ENCODE measurements at regions not wholly inside any gene's neighbourhood (a gene's known extent, or its start where the extent isn't known, plus 50 kb on each side); places are given as distances from the start of the nearest gene placed in this dataset.

DNA sequence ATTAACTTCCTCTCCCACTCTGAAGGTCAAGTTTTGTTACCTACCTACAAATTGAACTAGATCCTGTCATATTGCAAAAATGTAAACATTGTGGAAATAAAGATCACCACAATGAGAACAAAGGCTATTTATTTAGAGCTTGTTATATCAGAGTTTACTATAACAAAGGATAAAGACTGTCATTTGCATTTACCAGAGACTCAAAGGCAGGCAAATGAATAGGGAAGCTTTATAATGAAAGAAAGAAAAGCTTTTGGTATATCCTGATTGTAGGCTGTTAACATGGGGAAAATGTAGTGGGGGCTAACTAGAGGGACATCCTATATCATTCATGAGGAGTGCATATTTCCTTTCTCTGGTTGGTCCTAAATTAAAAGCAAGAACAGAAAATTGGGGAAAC is 403.5 kb upstream of the TYRP1 start:
- CTCF ChIA-PET, result no interaction called here

DNA sequence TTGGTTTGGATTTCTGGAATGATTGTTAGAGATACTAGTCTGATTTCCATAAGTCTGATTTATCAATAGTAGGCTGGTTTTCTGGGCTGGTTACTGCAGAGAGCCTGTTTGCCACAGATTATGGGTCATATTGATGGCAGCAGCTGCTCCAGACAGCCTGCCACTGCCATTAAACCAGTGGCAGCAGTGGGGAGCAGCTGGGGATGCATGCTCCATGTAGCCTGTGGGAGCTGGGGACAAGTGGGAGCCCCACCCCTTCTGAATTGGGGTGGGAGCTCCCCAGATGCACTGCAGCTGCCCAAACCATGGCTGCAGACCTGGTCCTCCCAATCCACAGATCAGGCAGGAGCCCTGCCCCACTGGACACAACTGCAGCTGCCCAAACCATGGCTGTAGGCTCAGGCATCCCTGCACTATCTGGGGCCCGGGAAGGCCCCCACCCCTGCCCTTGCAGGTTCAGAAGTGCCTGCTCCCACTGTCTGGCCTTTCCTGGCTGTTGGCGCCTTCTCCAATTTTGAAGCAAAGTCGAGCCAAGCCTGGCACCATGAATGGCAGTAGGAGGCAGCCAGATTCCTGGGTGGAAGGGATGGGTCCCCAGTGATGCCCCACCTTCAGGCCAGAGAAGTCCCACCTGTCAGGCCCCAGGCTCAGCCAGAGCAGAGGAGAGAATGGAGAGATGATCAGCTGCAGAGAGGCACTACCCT is 402.9 kb upstream of the TYRP1 start:
- ChIA-PET CTCF (no interaction called here), POLR2A (interaction anchor here (0.5 kb wide), 1 partner anchor 123 kb away, joined by 3 read pairs; no protein-coding TSS in a partner anchor)
- Mint-ChIP-seq H3K36me3 (no peaks in the 10 kb centered on the region), H3K4me1 (peaks cover 9% of the 10 kb centered on the region), H3K27me3 (ENCODE audit: low read depth) (no peaks in the 10 kb centered on the region), H3K27ac (no peak overlapping the region), H3K9me3 (no peaks in the 10 kb centered on the region), H3K4me3 (no peak overlapping the region)
- DNase-seq (ENCODE audit: low spot score) (no peak), ATAC-seq (no peak; the same call in 1 of the 2 replicates)
- TF ChIP-seq PRDM15 (CRISPR knock-in tag; IDR thresholded peaks at IDR 0.05) (no peak), GTF2I (CRISPR knock-in tag; conservative IDR thresholded peaks at IDR 0.05) (no peak), HMGXB4 (CRISPR knock-in tag; IDR thresholded peaks at IDR 0.05) (no peak)

More for the DNA sequence above, 403.5 kb upstream of the TYRP1 start:
- no peaks in the 10 kb centered on the region for H3K36me3 Mint-ChIP-seq
- H3K27ac Mint-ChIP-seq, result no peak overlapping the region
- H3K4me1 Mint-ChIP-seq, result peaks cover 9% of the 10 kb centered on the region
- POLR2A ChIA-PET, result interaction anchor here (0.5 kb wide), 1 partner anchor 124 kb away, joined by 3 read pairs; no protein-coding TSS in a partner anchor
- ATAC-seq (no peak), DNase-seq (ENCODE audit: low spot score) (no peak)
- TF ChIP-seq SMAD3 (CRISPR knock-in tag; IDR thresholded peaks at IDR 0.05; ENCODE audit: borderline replicate concordance) (no peak), TEAD1 (CRISPR knock-in tag; IDR thresholded peaks at IDR 0.05) (no peak), MXD4 (CRISPR knock-in tag; IDR thresholded peaks at IDR 0.05; ENCODE audit: borderline replicate concordance) (no peak), ZNF512 (CRISPR knock-in tag; IDR thresholded peaks at IDR 0.05; ENCODE audit: borderline replicate concordance) (no peak), ZBTB21 (CRISPR knock-in tag; IDR thresholded peaks at IDR 0.05; ENCODE audit: borderline replicate concordance) (no peak), CREB1 (CRISPR knock-in tag; IDR thresholded peaks at IDR 0.05) (no peak), ZNF121 (CRISPR knock-in tag; IDR thresholded peaks at IDR 0.05) (no peak), ZNF317 (CRISPR knock-in tag; IDR thresholded peaks at IDR 0.05; ENCODE audit: borderline replicate concordance, low read depth) (no peak), ATF3 (CRISPR knock-in tag; conservative IDR thresholded peaks at IDR 0.05) (no peak), ZSCAN18 (CRISPR knock-in tag; IDR thresholded peaks at IDR 0.05) (no peak), HMGA2 (CRISPR knock-in tag; IDR thresholded peaks at IDR 0.05) (no peak), NFYB (CRISPR knock-in tag; conservative IDR thresholded peaks at IDR 0.05; ENCODE audit: low read depth) (no peak), FOXK1 (CRISPR knock-in tag; IDR thresholded peaks at IDR 0.05) (no peak)
- TF ChIP-seq, protein P1, sequence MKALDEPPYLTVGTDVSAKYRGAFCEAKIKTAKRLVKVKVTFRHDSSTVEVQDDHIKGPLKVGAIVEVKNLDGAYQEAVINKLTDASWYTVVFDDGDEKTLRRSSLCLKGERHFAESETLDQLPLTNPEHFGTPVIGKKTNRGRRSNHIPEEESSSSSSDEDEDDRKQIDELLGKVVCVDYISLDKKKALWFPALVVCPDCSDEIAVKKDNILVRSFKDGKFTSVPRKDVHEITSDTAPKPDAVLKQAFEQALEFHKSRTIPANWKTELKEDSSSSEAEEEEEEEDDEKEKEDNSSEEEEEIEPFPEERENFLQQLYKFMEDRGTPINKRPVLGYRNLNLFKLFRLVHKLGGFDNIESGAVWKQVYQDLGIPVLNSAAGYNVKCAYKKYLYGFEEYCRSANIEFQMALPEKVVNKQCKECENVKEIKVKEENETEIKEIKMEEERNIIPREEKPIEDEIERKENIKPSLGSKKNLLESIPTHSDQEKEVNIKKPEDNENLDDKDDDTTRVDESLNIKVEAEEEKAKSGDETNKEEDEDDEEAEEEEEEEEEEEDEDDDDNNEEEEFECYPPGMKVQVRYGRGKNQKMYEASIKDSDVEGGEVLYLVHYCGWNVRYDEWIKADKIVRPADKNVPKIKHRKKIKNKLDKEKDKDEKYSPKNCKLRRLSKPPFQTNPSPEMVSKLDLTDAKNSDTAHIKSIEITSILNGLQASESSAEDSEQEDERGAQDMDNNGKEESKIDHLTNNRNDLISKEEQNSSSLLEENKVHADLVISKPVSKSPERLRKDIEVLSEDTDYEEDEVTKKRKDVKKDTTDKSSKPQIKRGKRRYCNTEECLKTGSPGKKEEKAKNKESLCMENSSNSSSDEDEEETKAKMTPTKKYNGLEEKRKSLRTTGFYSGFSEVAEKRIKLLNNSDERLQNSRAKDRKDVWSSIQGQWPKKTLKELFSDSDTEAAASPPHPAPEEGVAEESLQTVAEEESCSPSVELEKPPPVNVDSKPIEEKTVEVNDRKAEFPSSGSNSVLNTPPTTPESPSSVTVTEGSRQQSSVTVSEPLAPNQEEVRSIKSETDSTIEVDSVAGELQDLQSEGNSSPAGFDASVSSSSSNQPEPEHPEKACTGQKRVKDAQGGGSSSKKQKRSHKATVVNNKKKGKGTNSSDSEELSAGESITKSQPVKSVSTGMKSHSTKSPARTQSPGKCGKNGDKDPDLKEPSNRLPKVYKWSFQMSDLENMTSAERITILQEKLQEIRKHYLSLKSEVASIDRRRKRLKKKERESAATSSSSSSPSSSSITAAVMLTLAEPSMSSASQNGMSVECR (CRISPR knock-in tag; IDR thresholded peaks at IDR 0.05; ENCODE audit: borderline replicate concordance), result no peak
- TF ChIP-seq, protein P2, sequence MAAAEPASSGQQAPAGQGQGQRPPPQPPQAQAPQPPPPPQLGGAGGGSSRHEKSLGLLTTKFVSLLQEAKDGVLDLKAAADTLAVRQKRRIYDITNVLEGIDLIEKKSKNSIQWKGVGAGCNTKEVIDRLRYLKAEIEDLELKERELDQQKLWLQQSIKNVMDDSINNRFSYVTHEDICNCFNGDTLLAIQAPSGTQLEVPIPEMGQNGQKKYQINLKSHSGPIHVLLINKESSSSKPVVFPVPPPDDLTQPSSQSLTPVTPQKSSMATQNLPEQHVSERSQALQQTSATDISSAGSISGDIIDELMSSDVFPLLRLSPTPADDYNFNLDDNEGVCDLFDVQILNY (CRISPR knock-in tag; IDR thresholded peaks at IDR 0.05), result no peak
- H3K9me3 Mint-ChIP-seq, result no peaks in the 10 kb centered on the region
- no peak overlapping the region for H3K4me3 Mint-ChIP-seq
- no peaks in the 10 kb centered on the region for H3K27me3 Mint-ChIP-seq (ENCODE audit: low read depth)
